Stimulated activated naive B cell treated with anti-CD40 and anti-IgM and Interleukin-4, amounts not matched to agents 10 μg/mL and 1 μg/mL and 100 μg/mL, for 72 hours (primary cell): ENCODE measurements at regions not wholly inside any gene's neighbourhood (a gene's known extent, or its start where the extent isn't known, plus 50 kb on each side); places are given as distances from the start of the nearest gene placed in this dataset.

Source experiments
- ATAC-seq, 2 donors: fragments of 150-1000 bp; cut with Tn5 transposase; replicated peaks; 2 replicates each; pipeline ENCODE4 v1.10.0; 2021; ENCODE audit warnings: moderate library complexity in 1 of 2
- DNase-seq: peaks from one replicate; pipeline ENCODE4 v3.0.0; 2021
- H3K27ac Mint-ChIP-seq: one replicate; pipeline ENCODE4 v1.8.0; 2022; ENCODE audit warnings: mild to moderate bottlenecking, mixed read lengths
- H3K27me3 Mint-ChIP-seq, 2 donors: one replicate each; pipeline ENCODE4 v1.8.0; 2022; ENCODE audit warnings: mixed read lengths in 2 of 2
- H3K36me3 Mint-ChIP-seq, 2 donors: one replicate each; pipeline ENCODE4 v1.8.0; 2022; ENCODE audit warnings: mixed read lengths in 2 of 2, mild to moderate bottlenecking in 1 of 2
- H3K4me1 Mint-ChIP-seq, 2 donors: one replicate each; pipeline ENCODE4 v1.8.0; 2022; ENCODE audit warnings: mixed read lengths in 2 of 2, mild to moderate bottlenecking in 1 of 2
- H3K4me3 Mint-ChIP-seq, 2 donors: one replicate each; pipeline ENCODE4 v1.8.0; 2022; ENCODE audit warnings: mild to moderate bottlenecking in 2 of 2, mixed read lengths in 2 of 2, moderate library complexity in 1 of 2
- H3K9me3 Mint-ChIP-seq, 2 donors: one replicate each; pipeline ENCODE4 v1.8.0; 2022; ENCODE audit warnings: mixed read lengths in 2 of 2, mild to moderate bottlenecking in 1 of 2

DNA sequence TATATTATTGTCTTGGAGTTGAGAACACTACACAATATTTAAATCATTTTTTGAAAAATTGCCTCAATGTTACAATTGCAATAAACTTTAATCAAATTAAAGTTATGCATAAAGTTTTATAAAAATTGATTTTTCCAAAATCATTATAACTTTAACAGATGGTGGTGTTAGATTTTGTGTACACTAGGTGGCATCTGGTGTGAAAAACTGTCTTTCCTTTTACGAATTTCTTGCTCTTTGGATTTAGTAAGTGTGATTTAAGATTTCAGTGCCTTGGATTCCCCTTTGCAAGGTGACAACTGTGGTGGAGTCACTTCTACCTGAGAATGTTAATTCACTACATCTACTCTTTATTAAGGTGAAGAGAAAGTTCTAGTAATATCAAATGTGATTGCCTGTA, 91.6 kb downstream of the AREG start:
- no peak overlapping the region for H3K4me3 Mint-ChIP-seq
- peaks cover 0 to 2% of the 10 kb centered on the region in 2 donors for H3K4me1 Mint-ChIP-seq
- ATAC-seq (no peak), DNase-seq (no peak)
- no peaks in the 10 kb centered on the region for H3K36me3 Mint-ChIP-seq
- H3K27me3 Mint-ChIP-seq, result peaks cover 7 to 9% of the 10 kb centered on the region in 2 donors
- H3K27ac Mint-ChIP-seq, result no peak overlapping the region
- no peaks in the 10 kb centered on the region for H3K9me3 Mint-ChIP-seq

DNA sequence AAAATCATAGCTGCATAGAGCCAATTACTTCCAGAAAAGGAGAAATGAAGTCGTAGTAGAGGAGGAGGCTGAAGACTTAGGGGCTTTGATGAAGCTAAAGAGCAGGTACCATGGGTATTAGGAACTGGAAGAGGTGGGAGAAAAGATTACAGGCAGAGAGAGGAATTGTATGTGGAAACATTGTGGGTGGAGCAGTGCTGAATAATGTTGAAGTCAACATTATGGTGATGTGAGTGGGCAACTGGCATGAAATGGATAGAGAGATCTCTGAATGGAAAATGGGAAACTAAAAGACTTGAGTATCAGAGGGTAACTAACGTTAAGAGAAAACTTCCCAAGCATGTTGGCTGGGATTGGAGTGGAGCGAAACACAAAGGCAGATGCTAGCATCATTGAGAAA, 92.5 kb downstream of the AREG start:
- H3K9me3 Mint-ChIP-seq, result no peaks in the 10 kb centered on the region
- DNase-seq, result no peak
- no peak overlapping the region for H3K27ac Mint-ChIP-seq
- ATAC-seq, result no peak
- H3K4me1 Mint-ChIP-seq, result peaks cover 0 to 8% of the 10 kb centered on the region in 2 donors
- no peak overlapping the region for H3K4me3 Mint-ChIP-seq
- peaks cover 6 to 7% of the 10 kb centered on the region in 2 donors for H3K27me3 Mint-ChIP-seq
- no peaks in the 10 kb centered on the region for H3K36me3 Mint-ChIP-seq

GRCh38 chr4:74539044-74539790, 94.3 kb downstream of the AREG start:
- H3K27ac Mint-ChIP-seq, result no peak overlapping the region
- H3K4me3 Mint-ChIP-seq, result no peak overlapping the region
- H3K9me3 Mint-ChIP-seq, result peaks cover 0 to 2% of the 10 kb centered on the region in 2 donors
- H3K4me1 Mint-ChIP-seq, result peaks cover 0 to 14% of the 10 kb centered on the region in 2 donors
- H3K27me3 Mint-ChIP-seq, result peaks cover 5 to 7% of the 10 kb centered on the region in 2 donors
- ATAC-seq (no peak), DNase-seq (no peak)
- H3K36me3 Mint-ChIP-seq, result no peaks in the 10 kb centered on the region

DNA sequence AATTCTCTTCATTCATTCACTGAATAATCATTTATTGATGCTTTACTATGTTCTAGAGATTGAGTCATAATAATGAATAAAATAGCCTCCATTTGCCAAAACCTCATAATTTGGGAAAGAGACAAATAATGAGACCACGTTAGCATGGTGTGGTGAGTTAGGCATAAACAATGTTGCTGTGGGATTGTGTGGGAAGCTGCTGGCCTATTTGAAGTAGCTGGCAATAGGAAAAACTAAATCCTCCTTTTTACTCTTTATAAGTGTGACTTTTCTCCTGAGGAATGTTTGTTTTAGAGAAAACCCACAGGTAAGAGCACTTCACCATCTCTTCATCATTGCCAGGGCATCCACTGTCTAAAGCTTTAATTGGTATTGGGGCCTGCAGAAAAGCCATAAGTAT, 95.3 kb downstream of the AREG start:
- ATAC-seq (no peak), DNase-seq (no peak)
- Mint-ChIP-seq H3K4me1 (peaks cover 0 to 14% of the 10 kb centered on the region in 2 donors), H3K4me3 (no peak overlapping the region), H3K27ac (no peak overlapping the region), H3K9me3 (peaks cover 0 to 2% of the 10 kb centered on the region in 2 donors), H3K27me3 (peaks cover 5 to 7% of the 10 kb centered on the region in 2 donors), H3K36me3 (no peaks in the 10 kb centered on the region)

GRCh38 chr4:74541667-74542066, 96.7 kb downstream of the AREG start:
- no peak overlapping the region for H3K27ac Mint-ChIP-seq
- DNase-seq (no peak), ATAC-seq (no peak)
- peaks cover 5 to 7% of the 10 kb centered on the region in 2 donors for H3K27me3 Mint-ChIP-seq
- peaks cover 0 to 14% of the 10 kb centered on the region in 2 donors for H3K4me1 Mint-ChIP-seq
- no peaks in the 10 kb centered on the region for H3K36me3 Mint-ChIP-seq
- H3K4me3 Mint-ChIP-seq, result no peak overlapping the region
- peaks cover 0 to 2% of the 10 kb centered on the region in 2 donors for H3K9me3 Mint-ChIP-seq

- Mint-ChIP-seq H3K4me1 (peaks cover 0 to 14% of the 10 kb centered on the region in 2 donors), H3K27me3 (no peaks in the 10 kb centered on the region), H3K27ac (peak overlapping the region; percentile 63), H3K4me3 (peak overlapping the region; percentile 22 to 23), H3K9me3 (peaks cover 0 to 2% of the 10 kb centered on the region in 2 donors), H3K36me3 (no peaks in the 10 kb centered on the region)
- DNase-seq, result no peak
- peak; percentile 86 to 88 for ATAC-seq
Measured at GRCh38 chr4:74543231-74543781, 98.4 kb downstream of the AREG start.

DNA sequence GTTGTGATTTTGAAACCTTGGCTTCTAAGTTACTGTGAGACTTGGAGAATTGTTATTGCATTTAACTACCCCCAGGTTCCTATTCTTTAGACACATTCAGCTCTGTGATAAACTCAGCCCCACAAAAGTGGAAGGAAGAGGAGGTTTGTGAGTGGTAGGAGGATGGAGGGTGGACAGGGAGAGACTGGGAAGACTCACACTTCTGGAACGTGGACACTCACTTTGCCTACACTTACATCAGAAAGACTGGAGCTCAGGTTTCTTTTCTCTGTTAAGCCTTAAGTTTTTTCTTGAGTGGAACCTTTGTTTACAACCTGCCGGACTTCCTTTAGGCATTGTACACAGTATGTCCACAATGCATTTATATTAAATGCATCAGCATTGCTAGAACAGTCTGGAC, 99.0 kb downstream of the AREG start:
- Mint-ChIP-seq H3K36me3 (no peaks in the 10 kb centered on the region), H3K27me3 (no peaks in the 10 kb centered on the region), H3K27ac (no peak overlapping the region), H3K4me1 (peaks cover 0 to 14% of the 10 kb centered on the region in 2 donors), H3K4me3 (no peak overlapping the region), H3K9me3 (peaks cover 0 to 2% of the 10 kb centered on the region in 2 donors)
- no peak for ATAC-seq
- no peak for DNase-seq

- H3K36me3 Mint-ChIP-seq, result no peaks in the 10 kb centered on the region
- peaks cover 0 to 14% of the 10 kb centered on the region in 2 donors for H3K4me1 Mint-ChIP-seq
- peaks cover 0 to 2% of the 10 kb centered on the region in 2 donors for H3K9me3 Mint-ChIP-seq
- no peak for DNase-seq
- no peak for ATAC-seq
- H3K4me3 Mint-ChIP-seq, result no peak overlapping the region
- H3K27me3 Mint-ChIP-seq, result no peaks in the 10 kb centered on the region
- no peak overlapping the region for H3K27ac Mint-ChIP-seq
Measured at GRCh38 chr4:74544655-74545361, 99.9 kb downstream of the AREG start.

- no peaks in the 10 kb centered on the region for H3K36me3 Mint-ChIP-seq
- DNase-seq (no peak), ATAC-seq (no peak)
- no peak overlapping the region for H3K27ac Mint-ChIP-seq
- peaks cover 0 to 2% of the 10 kb centered on the region in 2 donors for H3K9me3 Mint-ChIP-seq
- no peaks in the 10 kb centered on the region for H3K27me3 Mint-ChIP-seq
- H3K4me3 Mint-ChIP-seq, result no peak overlapping the region
- H3K4me1 Mint-ChIP-seq, result peaks cover 0 to 14% of the 10 kb centered on the region in 2 donors
Measured at GRCh38 chr4:74545448-74545847, 100.5 kb downstream of the AREG start.

GRCh38 chr4:74546057-74546456, 101.1 kb downstream of the AREG start:
- ATAC-seq, result no peak
- Mint-ChIP-seq H3K4me1 (peaks cover 0 to 14% of the 10 kb centered on the region in 2 donors), H3K4me3 (no peak overlapping the region), H3K36me3 (no peaks in the 10 kb centered on the region), H3K27me3 (no peaks in the 10 kb centered on the region), H3K9me3 (peaks cover 0 to 2% of the 10 kb centered on the region in 2 donors), H3K27ac (no peak overlapping the region)
- no peak for DNase-seq

GRCh38 chr4:74547042-74547441, 102.1 kb downstream of the AREG start:
- Mint-ChIP-seq H3K27me3 (no peaks in the 10 kb centered on the region), H3K4me1 (peaks cover 0 to 7% of the 10 kb centered on the region in 2 donors), H3K36me3 (no peaks in the 10 kb centered on the region), H3K9me3 (peaks cover 0 to 2% of the 10 kb centered on the region in 2 donors), H3K27ac (no peak overlapping the region), H3K4me3 (no peak overlapping the region)
- ATAC-seq (no peak), DNase-seq (no peak)

- Mint-ChIP-seq H3K4me1 (peaks cover 0 to under 1% of the 10 kb centered on the region in 2 donors), H3K4me3 (no peak overlapping the region), H3K36me3 (no peaks in the 10 kb centered on the region), H3K9me3 (no peaks in the 10 kb centered on the region), H3K27ac (no peak overlapping the region), H3K27me3 (no peaks in the 10 kb centered on the region)
- ATAC-seq (no peak), DNase-seq (no peak)
Measured at GRCh38 chr4:74548561-74548960, 103.6 kb downstream of the AREG start.

- ATAC-seq (no peak), DNase-seq (no peak)
- no peaks in the 10 kb centered on the region for H3K36me3 Mint-ChIP-seq
Measured at GRCh38 chr4:74549936-74550335, 105.0 kb downstream of the AREG start.

DNA sequence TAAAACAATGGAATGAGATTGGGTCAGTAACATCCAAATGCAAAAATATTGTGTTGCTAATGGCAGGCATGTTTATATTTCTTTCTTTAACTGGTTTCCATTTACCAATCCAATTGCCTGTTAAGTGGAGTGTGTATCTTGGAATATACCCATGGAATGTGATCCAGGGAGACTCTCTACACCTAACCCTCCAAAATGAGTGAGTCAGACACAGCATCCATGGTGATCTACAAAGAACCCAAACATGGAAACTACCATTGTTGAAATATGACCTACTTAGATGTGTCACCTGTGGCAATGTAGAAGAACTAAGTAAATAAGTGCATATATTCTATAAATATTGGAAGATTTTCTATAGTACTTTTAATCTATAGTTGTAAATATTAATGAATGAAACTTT, 110.3 kb downstream of the AREG start:
- Mint-ChIP-seq H3K9me3 (peaks cover 1 to 6% of the 10 kb centered on the region in 2 donors), H3K4me1 (no peaks in the 10 kb centered on the region), H3K27me3 (no peaks in the 10 kb centered on the region), H3K27ac (no peak overlapping the region), H3K4me3 (no peak overlapping the region), H3K36me3 (no peaks in the 10 kb centered on the region)
- DNase-seq, result no peak
- no peak for ATAC-seq

More at GRCh38 chr4:74549936-74550335, 105.0 kb downstream of the AREG start:
- no peak overlapping the region for H3K27ac Mint-ChIP-seq
- no peaks in the 10 kb centered on the region for H3K27me3 Mint-ChIP-seq
- no peak overlapping the region for H3K4me3 Mint-ChIP-seq
- no peaks in the 10 kb centered on the region for H3K4me1 Mint-ChIP-seq
- no peaks in the 10 kb centered on the region for H3K9me3 Mint-ChIP-seq
